ENCODE measurements at regions not wholly inside any gene's neighbourhood (a gene's known extent, or its start where the extent isn't known, plus 50 kb on each side); places are given as distances from the start of the nearest gene placed in this dataset.

DNA sequence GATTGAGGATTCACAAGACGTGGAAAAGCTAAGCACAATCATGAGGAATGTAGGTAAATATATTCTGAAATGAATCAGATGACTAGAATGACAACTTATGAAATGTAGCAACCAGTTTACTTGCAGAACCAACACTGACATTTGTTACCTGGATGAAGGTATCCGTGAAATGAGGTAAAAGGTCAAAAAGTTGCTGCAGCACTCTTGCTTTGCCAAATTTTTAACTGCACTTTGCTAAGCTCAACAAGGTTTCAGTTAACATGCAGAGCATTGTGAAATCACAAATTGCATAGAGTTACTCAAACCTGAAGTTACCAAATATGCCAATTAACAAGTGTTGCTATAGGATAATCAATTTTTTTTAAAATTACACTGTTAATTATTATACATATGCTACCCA lies 1280.1 kb downstream of the KCNT2 start:
- no peak for DNase-seq

DNA sequence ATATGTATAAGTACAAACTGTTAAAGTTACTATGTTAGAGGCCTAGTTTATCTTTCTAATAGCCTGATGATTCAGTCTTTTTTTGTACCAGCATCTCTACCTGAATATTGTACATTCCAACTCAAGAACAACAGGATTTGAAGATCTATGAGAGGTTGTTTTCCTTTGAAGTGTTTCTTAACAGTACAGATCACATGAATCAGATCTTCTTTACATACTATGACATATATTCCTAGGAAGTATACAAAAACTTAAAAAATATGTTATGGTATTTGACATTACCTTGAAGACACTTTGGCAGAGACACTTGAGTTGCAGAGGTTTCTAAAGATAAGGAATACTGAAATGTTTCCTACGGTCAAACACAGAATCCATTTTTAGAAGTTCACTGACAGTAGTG lies 1280.9 kb downstream of the KCNT2 start:
- no peak for DNase-seq

DNA sequence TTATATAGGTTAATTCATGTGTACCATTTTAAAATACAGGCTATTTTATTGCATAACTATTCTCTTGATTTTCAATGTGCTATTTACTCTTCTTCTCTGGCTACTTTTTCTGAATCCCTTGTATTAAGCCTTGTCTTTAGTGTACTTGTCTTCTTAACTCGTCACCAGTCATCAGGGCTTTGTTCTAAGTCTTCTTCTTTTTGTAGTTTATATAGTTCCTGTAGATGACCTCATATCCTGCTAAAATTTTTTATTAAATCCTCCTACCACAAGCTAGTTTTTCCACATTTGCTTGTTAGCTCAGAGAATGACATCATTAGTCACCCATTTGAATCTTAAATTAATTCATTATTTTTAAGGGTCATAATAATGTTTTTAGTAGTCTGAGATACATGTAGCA lies 1281.9 kb downstream of the KCNT2 start:
- DNase-seq = no peak

DNA sequence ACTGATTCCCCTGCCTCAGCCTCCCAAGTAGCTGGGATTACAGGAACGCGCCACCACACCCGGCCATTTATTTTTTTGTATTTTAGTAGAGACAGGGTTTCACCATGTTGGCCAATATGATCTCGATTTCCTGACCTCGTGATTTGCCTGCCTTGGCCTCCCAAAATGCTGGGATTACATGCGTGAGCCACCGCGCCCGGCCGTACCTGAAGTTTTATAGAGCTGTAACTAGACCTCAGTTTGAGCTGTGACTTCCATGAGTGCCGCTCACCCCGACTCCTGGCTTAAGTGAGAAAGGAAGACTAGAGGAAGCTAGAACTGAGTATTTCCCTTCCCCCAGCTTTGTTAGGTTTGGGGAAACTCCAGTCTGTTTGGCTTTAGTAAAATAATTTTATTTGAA lies 1283.1 kb downstream of the KCNT2 start:
- no peak for DNase-seq

DNA sequence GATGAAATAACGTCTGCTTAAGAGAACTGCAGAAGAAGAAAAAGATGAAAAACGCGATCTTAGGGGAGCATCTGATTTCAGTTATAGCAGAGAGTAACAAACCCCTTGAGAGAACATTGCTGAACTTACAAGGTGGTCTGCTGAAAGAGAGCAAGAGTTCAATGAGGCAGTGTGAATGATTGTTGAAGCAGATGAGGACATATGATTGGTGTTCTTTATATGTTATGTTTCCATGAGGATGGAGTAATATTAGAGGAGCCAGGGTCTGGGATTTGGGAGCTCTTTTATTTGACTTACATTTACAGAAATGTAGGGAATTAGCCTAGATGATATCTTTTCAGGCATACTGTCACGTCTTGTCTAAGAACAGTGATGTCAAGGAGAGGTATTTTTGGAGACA lies 1302.0 kb downstream of the KCNT2 start:
- DNase-seq = no peak

DNA sequence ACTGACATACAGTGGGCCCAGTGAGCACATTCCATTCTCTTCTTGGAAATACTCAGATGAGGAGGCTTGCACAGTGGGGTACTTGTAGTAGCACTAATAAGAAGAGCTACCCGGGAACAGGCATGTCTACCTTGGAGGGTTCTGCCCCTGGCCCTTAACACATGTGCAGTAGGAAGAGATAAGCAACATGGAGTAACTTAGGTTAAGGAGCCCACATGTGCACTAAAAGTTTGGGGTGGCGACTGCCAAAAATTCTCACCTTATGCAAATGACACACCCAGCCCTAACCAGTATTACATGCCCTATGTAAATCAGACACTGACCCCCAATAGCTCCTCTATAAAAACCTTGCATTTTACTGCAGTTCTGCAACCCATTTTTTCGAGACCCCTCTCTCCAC lies 1313.3 kb downstream of the KCNT2 start:
- DNase-seq = no peak

DNA sequence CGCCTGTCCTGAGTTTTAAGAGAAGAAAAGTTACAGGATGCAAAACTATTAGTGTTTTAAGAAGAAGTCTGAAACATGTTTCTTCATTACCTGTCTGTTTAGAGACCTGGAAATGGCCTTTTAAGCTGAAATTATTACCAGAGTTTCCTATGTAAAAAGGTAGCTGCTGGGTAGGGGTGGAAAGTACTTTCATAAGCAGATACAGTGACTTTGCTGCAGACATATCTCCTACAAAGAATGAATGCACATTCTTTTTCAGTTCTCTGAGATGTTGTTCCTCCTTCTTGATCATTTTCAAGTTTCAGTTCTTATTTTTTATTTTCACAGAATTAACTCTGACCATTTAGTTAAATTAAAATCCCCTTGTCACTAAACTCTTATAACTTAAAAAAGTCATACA lies 1329.6 kb downstream of the KCNT2 start:
- DNase-seq = no peak

DNA sequence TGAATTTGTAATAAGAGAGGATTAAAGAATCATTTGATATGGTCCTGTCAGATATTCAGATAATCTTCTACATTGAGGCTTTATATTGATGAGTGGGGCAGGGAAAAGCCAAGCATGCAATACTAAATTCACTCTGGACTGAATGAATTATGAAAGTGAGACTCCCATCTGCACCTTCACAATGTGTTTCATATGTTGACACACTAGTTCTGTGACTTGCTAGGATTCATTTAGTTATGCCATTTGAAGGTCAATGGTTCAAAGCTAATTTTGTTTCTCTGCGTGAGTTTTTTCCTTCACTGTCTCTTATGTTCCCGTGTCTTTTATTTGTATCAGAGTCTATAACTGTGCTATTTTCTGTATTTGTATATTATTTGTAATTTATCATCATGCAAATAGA lies 1332.5 kb downstream of the KCNT2 start:
- no peak for DNase-seq

DNA sequence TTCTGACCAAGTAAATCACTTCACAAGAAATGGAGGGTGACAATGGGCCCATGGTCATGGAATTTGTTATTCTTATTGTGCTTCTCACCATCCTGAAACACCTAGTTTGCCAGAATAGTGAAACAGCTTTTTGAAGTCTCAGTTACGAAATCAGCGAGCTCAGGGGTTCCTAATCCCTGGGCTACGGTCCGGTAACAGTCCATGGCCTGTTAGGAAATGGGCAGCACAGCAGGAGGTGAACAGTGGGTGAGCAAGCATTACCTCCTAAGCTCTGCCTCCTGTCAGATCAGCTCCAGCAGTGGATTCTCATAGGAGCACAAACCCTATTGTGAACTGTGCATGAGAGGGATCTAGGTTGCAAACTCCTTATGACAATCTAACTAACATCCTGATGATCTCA lies 1356.3 kb downstream of the KCNT2 start:
- DNase-seq = no peak

DNA sequence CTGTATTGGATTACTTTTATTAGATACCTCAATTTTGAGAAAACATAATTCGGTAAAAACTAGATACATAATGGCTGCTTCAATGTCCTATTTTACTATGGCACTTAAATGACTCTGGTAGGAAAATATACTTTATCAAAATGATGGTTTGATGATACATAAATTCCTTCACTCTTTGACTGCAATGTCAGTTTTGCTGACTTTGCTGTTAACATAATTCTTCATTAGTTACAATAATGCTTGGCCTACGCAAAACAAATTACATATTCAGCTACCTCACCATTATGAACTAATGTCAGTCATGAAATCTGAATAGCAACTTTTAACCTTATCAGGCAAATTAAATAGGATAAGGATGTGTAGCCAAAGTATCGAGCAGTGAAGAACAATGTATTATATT lies 1364.7 kb downstream of the KCNT2 start:
- no peak for DNase-seq

DNA sequence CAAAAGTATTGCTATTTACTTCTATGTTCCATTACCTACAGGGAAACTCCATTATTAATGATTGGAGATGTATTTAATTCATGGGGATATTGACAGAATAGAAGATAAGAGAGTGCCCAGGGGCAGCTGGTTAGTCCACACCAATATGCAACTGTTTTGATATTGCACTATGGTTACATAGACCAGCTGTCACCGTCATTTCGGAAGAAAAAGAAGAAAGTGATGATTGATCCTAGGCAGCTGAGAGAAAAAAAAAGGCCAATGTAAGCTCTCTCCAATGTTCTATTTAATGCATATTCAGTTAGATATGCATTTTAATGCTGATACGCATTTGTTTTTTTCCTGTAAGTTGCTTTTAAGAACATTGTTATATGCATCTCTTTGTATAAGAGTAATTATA lies 1367.2 kb downstream of the KCNT2 start:
- DNase-seq = no peak

DNA sequence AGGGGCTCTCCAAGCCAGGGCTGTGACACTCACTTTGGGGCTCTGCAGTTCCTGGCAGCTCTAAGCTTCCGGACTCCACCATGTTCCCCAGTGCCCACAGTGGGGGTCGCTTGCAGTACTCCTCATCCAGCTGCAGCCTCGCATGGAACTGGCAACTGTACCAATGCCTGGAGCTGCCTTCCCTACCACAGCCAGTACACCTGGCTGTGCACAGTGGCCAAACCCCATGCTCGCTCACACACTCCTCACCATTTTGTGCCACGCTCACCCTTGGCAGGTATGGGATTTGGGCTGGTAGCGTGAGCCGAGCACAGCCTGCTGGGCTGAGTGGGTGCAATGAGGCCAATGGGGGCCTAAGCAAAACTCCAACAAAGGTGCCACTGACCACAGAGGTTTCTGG lies 1369.9 kb downstream of the KCNT2 start:
- DNase-seq = no peak

DNA sequence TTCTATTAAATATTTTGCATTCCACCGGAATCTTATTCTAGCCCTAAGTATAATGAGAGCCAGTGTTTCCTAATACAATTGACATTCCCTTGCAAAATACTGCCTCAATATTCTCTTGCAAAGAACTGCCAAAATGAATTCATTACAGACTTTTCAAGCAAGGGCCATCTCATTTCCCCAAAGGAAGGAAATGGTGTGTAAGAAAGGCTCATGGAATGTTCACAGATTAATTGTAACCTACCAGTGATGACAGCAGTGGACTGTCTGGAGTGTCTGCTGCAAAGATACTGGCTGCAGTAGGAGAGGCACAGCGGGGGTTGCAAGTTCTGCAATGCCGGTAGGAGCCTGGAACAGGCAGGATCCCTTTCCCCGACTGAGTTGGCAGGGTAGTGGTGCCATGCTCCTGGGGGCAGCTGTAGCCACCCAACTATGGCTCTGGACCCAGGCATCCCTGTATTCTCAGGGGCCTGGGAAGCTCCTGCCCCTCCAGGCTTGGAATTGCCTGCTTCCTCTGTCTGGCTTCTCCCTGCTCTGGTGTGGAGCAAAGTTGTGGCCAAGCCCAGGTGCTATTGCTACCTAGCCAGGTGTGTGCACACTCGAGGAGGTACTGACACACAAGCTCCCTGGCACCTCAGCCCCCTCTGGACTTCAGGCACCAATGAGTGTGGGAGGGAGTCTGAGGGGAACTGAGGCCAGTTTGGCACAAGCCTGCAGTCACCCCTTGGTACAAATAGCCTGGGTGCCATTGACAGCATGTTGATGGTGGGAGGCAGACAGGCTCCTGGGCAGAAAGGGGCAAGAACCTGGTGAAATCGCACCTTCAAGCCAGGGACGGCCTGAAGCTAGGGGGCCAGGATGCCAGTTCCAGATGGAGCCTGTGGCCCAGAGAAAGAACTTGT lies 1371.0 kb downstream of the KCNT2 start:
- no peak for DNase-seq

DNA sequence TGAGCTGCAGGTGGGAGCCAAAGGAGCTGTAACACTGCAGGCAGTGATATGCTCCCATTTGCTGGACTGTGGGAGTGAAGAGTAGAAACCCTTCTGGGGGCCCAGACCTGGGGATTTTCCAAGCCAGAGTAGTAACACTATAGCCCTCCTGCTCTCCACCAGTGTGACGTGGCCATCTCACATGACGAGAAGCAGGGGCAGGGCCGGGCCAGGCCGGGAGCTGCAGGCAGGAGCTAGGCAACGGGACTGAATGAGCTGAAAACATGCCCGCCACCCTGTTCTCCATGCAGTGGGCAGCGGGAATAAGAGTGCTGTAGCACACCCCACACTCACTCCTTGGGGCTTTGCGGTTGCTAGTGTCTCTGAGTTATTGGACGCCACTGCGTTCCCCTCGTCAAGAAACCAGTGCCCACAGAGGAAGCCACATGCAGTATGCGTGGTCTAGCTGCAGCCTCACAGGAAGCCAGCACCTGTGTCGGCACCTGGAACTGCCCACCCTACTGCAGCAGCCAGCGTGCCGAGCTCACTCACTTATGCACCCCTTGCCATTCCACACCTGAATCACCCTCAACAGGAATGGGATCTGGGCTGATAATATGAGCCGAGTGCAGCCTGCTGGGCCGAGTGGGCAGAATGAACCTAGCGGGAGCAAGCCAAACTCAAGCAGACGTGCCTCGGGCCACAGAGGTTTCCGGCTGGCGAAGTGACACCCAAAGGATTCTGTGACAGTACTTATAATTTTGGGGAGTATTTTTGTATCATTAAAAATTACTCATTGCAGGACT lies 1389.6 kb downstream of the KCNT2 start:
- DNase-seq = no peak

DNA sequence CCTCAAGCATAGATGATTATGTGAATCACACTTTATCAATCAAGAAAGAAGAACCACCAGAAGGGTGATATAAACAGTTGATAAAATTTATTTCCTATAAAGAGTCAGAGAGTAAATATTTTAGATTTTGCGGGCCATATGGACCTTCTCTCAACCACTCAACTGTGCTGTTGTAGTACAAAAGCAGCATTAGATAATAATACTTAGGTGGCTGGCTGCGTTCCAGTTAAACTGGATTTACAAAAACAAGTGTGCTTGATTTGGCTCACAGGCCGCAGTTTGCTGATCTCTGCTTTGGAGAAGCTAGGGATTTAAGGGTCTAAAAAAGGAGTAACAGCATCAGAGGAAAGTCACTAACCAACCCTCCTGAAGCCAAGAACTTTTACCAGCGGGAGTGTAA lies 1406.0 kb downstream of the KCNT2 start:
- DNase-seq = no peak

DNA sequence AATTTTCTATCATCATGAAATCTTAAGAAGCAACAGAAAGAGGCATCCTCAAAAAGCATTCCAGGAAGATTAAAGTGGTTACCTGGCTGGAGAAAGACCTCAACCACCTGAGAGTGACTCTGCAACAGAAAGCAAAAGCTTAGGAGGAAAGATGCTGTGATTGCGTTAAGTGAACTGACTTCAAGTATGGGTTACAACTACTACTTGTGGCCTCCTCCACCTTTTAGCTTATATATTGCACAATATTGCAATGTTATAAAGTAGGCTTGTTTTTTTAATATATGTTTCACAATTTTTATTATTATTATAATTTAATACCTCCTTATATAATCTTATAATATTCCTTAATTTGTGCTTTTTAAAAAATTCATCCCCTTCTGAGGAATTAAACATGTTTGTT lies 1407.5 kb downstream of the KCNT2 start:
- DNase-seq = no peak

DNA sequence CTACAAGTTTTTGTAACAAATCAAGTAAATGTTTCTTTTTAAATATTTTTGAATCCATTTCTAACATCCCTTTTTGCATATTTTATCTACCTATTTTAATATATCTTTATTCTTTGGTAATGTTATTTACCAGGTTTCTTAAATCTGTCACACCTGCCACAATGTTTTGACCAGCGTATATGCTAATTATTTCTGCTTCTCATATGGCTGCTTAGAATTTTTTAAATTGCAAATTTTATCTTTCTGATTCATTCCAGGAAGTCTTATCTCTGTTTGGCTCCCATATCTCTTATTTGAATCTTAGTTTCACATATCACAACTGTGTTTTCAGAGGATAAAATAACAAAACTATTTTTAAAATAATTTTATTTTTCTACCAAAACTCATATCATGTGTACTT lies 1411.1 kb downstream of the KCNT2 start:
- DNase-seq = no peak

DNA sequence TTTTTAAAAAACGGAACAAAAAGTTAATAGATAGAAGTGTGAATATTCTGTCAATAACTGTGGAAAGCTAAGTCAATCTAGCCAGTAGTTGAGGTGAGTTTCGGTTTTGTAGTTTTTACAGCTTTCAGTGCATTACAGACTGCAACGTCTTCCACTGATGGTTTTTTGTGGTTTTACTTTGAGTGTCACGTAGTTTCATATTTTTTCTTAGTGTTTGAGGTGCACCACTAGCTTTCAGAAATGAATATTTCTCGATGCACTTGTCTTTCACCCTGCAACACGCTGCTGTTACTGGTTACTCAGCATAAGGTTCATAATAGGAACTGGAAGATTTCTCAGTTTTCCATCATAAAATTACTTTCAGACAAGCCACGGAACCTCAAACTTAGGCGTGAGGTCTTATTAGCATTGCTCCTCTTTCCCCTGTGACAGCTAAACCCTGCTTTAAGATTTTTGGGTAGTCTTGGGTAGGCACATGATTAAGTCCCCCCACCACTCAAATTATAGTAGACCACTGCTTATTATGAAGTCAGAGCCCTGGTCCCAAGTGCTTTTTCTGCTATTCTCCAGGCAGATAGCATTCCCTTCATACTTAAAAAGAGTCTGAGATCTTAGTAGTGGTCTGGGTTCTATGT lies 1412.7 kb downstream of the KCNT2 start:
- DNase-seq = no peak

DNA sequence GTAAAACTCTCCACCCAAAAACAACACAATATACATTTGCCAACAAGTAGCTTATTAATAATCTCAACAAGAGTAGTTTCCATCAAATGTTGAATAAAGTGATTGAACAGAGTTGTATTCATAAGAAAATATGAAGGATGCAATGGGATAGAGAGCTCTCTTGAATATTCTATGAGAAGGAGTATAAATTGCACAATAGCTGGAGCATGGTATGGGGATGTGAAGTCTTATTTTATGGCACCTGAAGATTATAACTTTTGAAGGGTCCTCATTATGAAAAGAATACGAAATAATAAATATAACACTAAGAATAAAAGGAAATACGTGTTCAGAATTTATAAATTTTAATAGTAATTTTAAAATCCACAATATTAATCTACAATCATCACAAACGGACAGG lies 1415.1 kb downstream of the KCNT2 start:
- DNase-seq = no peak

DNA sequence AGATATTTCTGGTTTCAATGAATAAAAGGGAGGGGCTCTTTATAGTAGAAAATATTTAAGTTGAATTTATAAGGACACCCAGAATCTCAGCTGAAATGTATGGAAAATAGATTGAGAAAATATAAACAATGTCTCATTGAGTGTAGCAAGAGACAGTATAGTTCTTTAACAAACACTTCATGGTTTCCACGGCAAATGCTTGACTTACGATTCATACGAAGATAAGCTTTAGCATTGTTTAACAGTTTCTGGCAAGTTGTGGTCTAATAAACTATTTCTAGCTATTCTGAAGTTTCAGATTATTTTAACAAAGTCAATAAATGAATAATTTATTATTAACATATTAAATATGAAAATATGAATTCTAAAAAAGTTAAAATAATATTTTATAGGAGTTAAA lies 1419.4 kb downstream of the KCNT2 start:
- no peak for DNase-seq

DNA sequence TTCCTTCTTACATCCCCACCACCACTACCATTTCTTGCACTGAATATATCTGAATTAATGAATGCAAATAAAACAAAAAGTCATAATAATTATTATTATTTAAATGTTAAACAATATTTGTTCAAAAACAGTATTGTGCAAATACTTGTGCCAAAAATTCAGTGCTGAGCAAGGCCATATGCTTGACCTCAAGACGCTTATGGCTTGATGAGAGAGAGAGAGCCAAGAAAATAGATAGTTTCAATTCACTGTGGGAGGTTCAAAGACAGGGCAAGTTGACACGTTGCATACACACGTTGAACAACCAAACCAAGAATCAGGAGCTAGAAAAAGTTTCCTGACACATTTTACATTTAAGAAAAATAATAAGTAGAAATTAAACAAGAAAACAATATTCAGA lies 1421.7 kb downstream of the KCNT2 start:
- DNase-seq = no peak

DNA sequence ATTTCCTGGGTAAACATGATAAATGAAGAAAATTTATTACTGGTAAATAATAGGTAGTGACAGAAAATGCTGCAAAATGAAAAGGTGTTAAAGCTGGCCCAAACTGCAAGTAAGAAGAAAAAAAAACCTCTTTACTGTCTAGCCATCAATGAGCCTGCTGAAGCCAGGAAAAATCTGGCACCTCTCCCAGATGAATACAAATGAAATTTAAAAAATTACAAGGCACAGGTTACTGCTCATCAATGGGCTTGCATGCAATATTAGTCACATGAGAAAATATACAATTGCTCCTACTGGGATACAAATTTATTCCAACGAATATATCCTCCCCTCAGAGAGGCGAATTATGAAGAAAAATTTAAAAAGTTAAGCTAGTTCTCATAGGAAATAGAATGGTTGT lies 1422.5 kb downstream of the KCNT2 start:
- DNase-seq = no peak

DNA sequence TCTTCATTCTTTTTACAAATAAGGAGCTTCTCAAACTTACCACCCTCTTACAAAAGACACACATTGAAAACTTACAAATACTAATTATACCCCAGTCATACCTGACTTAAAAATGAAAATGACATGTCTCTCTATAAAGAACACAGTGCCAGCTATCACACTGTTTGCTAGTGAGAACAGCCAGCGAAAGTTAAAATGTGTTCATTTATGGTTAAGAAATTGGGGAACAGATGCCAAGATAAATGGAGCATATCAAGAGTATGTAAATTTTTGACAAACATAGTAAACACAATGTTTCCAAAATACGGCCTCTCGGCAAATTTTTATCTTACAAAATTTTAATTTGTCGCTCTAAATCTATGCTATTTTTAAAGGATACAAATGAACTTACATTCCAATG lies 1422.9 kb downstream of the KCNT2 start:
- DNase-seq = no peak

DNA sequence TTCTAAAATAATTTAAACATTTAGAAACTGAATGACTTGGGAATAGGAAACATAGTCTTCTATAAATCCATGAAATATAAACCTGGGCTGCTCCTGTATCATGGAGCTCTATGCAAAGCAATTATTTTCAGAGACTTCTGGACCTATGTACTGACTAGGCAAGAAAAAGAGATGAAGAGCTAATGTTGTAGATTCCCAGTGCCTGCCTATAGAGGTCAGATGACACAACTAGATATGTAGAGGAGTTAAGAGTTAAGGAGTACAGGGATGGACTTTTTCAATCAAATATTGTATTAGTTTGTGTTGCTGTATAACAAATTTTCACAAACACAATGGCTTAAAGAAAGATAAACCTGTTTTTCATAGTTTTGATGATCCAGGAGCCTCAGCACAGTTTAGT lies 1434.5 kb downstream of the KCNT2 start:
- no peak for DNase-seq
